CD4-positive, alpha-beta T cell treated with Interleukin-2 at 100 ng/mL for 4 hours (primary cell): ENCODE measurements at regions not wholly inside any gene's neighbourhood (a gene's known extent, or its start where the extent isn't known, plus 50 kb on each side); places are given as distances from the start of the nearest gene placed in this dataset.
"Not testable (repeated sequence)": the region's sequence is repeated elsewhere in the genome, so short reads cannot be mapped to it uniquely, and the experiment has no call there.

ENCODE experiments used
- DNase-seq: peaks from one replicate; pipeline ENCODE4 v3.0.0-alpha.2; 2020; ENCODE audit warnings: low spot score

DNA sequence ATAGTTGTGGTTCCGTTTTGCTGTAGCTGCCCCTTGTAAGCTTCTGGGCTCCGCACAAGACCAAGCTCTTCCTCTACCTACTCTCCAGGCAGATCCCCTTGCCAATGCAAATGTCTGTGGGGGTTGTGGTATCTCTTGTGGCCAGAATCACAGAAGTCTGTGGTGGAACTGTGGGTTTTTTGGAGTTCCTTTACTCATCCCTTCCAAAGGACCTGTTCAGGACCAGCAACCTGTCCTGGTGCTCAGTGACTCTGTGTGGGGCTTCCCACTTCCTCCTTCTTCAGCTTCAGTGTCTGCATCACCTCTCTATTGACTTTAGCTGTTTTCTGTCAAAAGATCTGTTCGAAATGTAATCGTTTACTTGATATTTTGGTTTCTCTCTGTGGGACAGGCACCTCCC lies 441.3 kb upstream of the ADAMTSL1 start:
- no peak for DNase-seq

DNA sequence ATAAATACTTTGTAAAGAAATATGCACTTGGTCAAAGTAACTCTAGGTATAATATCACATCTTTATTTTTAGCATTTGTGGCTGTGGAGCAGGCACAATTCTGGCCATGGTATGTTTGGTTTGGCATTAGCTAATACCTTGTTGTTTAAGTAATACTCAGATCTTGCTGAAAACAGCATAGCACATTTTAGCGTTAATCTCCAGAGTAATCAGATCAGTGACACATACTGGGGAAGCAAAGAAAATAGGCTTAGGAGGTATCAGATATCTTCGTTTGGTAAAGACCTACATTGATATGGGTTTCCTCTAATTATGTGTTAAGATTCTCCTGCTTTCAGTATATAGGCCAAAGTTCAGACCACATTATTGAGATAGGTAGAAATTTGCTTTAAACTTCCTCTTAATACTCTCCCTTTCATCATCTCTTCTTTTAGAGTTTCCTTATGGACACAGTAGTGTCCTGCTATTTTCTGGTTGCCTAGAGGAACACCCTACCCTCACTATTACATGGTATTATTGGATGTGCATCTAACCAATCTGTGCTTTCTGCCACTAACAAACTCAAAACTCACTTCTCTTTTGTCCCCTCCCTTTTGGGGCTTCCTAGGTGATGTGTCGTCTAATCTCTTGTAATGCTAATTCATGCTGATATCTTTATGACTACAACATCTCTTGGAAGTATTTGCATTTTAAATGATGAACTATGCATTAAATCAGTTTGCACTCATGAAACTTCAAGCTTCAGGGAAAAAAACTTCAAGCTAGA lies 437.3 kb upstream of the ADAMTSL1 start:
- no peak for DNase-seq

DNA sequence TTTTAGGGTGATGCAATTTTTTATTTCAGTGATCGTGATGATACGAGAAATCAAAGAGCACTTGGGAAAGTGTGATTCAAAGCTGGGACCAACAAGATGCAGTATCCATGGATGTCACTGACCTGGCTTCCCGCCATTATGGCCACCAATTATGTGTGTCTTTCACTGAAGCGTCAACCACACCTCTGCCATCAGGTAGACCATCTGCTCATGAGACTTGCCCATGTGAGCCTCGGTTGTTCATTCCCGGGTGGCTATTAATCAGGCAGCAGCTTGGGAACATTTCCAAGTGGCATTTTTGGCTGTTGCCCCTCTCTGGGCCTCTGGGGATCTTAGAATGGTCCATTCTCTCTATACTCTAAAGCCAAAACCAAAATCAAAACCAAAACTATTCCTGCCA lies 436.0 kb upstream of the ADAMTSL1 start:
- DNase-seq = no peak

DNA sequence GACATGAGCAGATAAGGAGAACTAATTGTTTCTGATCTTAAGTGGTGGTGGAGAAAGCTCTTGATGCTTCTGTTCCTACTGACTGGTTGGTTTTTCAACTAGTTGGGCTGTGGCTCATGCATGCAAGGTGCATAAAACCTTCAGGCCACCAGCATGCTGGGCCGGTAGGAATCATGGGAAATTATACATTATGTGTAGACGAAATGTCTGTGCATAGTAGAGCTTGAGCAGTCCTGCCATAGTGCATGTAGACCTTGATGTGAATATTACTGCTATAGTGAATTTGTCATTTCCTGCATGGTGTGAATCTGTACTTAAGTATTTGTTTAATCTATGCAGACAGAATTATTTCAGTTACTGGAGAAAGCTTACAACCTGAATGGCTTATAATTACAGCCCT lies 433.6 kb upstream of the ADAMTSL1 start:
- DNase-seq = no peak

DNA sequence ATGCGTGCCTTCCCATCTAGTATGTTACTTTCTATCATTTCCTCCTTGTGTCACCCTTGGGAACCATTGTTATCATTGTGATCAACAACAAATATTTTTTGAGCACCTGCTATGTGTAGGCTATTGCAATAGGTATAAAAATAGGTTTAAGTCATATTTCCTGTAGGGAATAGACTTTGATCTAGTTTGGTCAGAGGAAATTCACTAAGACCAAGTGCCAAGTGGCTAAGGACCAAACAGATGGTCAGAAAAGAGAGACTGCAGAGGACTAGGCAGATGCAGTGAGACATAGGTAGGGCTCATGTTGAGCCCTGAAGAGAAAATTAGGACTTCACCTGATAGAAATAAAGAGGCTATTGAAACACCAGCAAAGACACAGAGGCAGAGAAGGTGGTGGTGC lies 430.0 kb upstream of the ADAMTSL1 start:
- DNase-seq = no peak

DNA sequence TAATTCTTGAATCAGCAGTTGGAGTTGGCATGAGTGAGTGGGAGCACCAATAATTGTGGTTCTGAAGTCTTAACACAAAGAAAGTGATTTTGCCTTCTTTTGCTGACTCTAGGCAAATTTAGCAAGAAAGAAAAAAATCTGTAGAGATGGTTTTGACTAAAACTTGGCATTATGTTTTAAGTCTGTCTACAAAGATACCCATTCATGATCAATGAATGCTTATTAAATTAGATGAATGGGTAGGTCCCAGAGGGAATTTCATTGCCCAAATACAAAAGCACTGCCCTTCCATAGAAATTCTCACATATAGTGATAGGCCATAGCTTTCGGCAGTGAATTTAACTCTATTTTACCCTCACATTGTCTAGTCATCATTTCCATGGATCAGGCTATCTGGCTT lies 428.6 kb upstream of the ADAMTSL1 start:
- no peak for DNase-seq

DNA sequence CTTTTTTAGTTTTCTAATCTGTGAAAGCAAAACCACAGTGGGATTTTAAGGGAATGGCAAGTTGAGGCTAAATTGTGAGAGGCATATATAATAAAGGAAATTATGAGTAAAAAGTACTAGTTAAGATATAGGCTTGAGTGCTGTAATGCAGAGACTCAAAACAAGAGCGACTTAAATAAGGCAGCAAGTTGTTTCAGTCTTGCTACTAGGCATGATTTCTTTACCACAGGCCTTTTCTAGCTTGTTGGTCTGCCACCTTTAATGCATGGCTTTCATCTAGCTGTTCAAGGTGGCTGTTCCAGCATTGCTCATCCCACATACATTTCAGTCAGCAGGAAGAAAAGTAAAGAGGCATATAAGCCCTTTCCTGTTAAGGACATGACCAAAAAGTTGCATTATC lies 427.9 kb upstream of the ADAMTSL1 start:
- DNase-seq = no peak

DNA sequence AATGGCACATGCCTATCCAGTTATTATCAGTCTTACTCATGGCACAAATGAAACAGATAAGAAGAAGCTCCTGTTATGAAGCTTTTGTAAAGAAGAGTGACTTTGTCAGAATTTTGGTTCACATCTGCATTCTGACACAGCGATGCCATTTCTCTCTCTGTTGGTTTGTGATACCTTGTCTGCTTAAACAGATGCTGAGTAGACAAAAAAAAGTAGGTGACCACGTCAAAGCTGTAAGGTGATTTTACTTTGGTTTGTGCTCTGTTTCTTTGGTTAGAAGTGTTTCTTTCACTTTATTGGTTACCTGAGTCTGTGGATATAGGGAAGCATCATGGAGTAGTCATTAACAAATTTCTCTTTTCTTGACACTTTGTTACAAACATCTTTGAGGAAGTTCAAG lies 422.3 kb upstream of the ADAMTSL1 start:
- DNase-seq = no peak

DNA sequence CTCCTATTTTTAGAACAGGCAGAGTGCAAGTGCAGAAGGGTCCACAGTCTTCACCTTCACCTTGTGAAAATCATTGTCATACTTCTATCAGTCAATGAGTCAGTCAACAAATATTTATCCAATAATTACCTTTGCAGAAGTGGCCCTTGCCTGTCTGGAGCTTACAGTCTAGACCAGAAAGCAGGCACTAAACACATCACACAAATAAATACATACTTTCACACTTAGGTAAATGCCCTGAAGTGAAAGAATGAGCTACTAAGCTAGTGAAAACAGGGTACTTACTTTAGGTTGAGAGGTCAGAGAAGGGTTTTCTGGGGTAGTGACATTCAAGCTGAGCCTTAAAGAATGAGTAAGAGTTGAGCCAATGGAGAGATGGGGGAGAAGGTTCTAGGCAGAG lies 421.9 kb upstream of the ADAMTSL1 start:
- no peak for DNase-seq

DNA sequence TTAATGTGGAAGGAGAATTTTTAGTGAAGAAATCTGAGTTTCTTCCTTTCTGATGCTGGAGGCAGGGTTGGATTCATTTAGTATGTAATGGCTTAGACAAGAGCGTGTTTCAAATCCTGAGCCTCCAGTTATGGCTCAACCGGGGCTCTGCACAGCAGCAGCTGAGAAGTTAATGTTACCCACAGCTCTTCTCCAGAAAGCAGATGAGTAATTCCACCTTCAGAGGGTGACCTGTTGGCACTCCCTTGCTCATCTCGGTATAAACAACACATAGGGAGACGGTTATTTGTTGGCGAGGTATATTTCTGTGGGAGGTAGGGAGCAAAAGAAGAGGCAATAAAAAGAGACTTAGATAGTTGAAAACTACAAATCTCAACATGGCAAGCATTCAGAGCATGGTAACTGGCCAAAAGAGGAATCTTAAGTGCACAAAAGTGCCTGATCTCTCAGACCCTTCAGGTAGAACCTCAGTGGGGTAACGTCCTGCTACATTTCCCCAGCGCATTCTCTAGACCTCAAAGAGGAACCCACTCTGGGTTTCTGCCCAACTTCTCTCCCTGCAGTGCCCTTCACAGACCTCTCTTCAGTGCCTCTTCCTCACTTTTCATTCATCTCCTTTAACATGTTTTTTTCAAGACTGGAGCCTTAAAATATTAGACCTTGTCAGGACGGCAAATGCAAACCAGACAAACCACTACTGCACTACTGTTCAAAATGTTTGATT lies 417.5 kb upstream of the ADAMTSL1 start:
- no peak for DNase-seq

DNA sequence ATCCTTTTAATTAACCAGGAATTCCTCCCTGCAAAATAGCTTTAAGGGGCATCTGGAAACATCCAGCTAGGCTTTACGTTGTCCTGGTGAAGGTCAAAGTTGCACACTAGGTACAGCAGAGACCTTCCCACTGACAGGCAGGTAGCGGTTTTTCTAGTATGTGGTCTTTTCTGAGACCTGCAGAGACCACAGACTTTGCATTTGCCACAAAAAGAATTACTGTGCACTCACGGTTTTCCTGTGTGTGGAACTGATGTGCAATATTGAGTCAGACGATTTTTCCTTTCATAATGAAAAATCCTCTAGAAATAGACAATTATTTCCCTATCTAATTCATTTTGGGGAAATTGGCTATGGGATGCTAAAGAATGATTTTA lies 417.0 kb upstream of the ADAMTSL1 start:
- DNase-seq = no peak

DNA sequence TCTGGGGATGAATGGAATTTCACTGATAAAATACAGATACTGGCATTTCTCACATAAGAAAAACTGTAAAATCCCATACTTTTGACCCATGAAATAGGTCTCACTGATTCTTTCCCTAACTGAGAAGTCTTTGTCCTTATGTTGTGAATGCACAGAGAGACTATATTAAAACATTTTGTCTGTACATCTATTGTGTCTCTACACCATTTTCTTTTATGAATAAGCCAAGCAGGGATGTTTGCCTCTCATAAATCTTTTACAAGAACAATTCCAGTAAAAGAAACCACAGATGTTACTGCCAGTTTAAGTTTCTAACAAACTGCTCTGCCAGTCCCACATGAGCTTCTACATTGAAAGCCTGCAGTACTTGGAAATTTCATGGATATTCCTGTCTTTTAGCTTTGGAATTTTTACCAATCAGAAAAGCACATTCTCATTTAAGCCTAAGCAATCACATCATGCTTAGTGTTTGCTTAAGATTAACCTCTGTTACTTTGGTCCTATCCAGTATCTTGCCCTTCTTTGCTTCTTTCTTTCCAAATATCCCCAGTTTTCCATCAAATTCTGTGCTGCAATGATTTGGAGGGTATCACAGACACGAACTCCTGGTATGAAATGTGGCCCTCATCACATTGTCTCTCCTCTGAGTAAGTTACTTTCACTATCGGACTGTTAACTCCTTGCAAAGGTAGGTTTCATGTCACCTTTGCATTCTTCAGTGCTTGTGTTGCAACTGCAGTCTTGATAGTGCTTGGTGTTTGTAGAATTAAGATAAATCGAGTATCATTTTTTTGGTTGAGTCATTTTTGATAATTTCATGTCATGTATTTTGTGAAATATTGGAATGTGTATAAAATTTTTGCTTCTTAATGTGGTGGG lies 415.1 kb upstream of the ADAMTSL1 start:
- DNase-seq = no peak

DNA sequence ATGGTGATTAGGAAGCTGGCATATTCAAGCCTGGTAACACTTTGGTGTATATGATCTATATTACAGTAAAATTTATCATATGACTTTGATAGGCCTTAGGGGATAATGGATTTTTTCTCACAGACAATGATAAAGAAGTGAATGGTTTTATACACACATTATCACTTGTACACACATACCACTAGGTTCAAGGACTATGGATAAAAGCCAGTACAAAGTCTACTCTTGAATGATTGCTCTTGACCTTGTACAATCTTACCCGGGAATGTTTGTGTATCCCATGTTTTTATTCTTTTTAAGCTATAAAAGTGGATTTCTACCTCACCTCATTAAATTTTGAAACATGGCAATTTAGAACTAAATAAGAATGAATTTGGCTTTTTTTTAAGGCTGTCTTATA lies 414.5 kb upstream of the ADAMTSL1 start:
- DNase-seq = no peak

DNA sequence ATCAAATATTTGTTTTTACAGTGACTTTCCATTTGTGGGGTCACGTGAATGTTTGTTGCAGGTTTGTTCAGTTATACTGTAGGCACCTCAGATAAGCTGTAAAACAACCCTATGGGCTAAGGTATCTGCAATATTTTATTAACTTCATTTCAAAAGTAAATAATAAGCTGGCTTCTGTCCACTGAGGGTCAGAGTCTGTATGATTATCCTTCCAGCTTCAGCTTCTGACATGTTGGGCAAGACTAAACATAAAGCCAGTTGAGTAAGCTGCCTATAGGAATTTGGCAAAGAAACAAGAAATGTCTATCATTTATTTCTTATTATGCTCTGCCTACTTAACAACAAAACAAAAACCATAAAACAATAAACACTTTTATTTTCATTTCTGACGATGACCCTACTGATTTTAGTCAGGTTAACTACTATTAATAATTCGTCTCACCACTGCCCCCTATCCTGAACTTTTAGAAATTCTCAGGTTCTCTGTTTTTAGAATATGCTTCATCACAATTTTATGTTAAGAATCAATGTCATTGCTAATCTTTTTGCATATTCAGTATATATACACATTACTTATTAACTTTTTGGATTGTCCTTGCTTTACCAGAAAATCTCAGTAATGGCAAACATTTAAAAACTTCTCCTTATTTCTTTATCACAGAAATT lies 413.6 kb upstream of the ADAMTSL1 start:
- no peak for DNase-seq

DNA sequence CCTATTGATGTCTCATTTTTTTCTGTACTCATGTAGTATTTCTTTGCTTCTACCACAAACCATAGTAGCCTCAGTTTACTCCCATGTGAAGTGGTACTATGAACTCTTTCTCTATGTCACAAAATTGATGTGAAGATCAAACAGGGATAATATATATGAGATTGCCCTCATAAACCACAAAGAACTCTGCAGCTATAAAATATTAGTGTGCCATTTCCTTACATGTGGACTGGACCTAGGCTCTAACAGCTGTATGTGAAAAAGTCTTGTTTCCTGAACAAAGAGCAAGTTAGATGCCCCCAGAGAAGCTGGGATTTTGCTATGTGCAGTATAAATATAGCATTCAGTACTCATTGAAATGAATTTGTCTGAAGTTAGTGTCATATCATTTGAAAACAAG lies 412.6 kb upstream of the ADAMTSL1 start:
- no peak for DNase-seq

DNA sequence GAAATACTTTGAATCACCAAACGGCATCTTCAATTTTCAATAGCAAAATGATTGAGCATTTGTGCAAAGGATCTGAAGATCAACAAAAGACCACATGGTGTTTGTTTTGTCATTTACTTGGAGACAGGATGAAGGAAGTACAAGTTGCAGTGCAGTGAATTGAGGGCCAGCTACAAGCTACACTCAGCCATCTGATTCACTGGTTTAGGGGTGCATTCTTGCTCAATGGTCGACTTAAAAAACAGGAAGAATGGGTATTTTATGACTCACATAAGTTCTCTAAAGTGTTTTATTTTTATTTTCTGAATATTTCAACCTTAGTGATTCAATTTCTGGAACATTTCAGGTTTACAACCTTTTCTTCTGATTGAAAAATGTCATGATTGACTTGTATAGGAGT lies 412.1 kb upstream of the ADAMTSL1 start:
- DNase-seq = no peak

DNA sequence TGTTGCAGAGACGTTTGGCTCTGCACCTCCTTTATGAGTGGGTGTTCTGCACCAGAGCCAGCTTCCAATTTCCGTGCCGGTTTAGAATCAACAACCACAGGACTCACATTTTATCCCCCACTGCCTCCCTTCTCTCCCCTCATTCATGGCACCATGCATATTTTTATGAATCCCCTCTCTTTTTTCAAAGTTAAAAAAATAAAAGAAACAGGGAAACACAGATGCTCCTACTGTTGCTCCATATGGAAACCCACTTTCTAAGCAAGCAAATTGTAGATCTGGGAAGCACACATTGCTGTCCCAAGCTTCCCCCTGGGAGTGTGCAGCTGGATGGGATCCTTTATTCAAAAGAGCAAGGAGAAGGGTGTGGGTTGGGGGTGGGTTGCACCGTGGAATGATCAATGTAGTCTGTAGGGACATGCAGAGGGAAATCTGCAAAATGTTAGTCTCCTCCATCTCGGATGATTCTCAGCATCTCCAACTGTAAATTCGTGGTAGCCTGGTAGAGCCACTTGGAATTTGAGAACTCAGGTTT lies 410.0 kb upstream of the ADAMTSL1 start:
- DNase-seq = no peak

DNA sequence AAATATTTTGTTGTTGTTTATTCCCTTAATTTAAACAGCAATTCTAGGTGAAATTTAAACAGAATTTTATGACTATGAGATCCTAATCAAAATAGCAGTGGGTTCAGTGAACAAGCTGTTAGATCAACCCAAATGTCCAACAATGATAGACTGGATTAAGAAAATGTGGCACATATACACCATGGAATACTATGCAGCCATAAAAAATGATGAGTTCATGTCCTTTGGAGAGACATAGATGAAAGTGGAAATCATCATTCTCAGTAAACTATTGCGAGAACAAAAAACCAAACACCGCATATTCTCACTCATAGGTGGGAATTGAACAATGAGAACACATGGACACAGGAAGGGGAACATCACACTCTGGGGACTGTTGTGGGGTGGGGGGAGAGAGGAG lies 407.3 kb upstream of the ADAMTSL1 start:
- not testable (repeated sequence) for DNase-seq

DNA sequence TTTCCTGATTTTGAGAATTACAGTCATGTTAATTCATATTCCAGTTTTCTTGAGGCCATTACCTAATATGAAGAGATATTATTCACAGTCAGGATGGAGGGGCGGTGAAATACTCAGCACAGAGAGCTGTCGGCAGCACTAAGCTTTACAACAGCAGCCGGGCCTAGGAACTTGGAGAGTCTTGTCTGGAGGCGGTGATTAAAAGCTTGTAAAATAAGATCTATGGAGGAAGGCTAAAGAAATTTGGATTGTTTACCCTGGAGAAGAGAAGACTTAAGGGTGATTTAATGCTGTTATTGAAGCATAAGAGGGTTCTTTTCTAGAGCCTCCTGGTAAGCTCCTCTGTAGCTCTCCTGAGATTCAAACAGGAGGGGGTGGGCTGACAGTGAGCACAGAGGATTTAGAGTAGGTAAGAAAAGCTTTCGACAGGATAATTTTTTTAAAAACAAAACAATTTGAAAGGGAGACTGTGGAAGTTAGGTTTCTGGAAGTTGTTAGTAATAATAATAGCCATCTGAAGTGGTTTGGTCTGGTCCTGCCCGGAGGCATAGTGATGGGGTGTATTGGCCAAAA lies 406.3 kb upstream of the ADAMTSL1 start:
- DNase-seq = no peak

DNA sequence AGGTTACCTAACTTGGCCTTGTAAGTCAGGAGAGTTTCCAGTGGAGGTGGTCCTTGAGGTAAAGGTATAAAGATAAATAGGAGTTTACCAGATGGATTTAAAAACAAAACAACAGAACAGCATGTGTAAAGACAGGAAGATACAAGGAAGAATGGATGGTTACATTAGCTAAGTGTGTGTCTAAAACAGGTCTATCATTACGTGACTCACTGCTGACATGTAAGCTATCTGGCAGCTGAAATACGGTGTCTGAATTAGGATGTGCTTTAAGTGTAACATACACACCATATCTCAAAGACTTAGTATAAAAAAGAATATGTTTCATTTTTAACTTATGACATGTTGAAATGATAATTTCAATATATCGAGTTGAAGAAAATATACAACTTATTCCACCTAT lies 405.1 kb upstream of the ADAMTSL1 start:
- no peak for DNase-seq

DNA sequence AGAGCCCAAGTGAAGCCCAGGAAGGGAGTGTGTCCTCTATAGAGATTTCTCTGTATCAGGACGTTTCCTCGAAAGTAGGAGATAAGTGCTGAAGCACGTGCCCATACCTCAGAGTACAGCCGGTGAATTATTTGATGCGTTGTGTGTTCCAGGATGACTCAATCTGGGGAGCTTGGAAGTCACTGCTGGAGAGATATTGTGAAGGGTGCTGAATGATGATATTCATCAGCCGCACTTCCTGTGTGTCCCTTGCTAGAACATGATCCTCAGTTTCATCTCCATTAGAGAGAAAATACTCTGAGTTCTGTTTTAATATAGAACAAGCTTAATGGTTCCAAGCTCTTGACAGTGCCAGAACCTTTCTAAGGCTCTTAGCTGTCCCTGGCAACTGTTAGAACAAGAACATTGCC lies 402.3 kb upstream of the ADAMTSL1 start:
- no peak for DNase-seq

DNA sequence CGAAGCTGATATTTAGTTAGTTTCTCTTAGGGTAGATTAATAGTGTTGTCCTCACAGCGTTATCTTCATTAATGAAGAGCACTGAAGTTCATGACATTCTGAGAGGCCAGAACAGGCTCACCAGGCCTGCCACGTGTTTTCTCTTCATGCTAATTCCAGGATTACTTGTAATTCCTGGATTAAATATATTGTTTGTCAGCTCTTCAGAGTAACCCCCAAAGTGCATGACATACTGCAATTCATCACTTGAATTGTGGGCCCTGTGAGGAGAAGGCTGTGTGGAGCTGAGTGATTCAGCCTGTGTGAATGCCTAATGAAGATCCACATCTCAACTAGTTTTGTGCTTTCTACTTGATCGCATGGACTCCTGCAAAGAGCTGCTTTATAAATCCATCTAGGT lies 401.0 kb upstream of the ADAMTSL1 start:
- no peak for DNase-seq
